ENCODE measurements at regions not wholly inside any gene's neighbourhood (a gene's known extent, or its start where the extent isn't known, plus 50 kb on each side); places are given as distances from the start of the nearest gene placed in this dataset.
"Not testable (repeated sequence)": the region's sequence is repeated elsewhere in the genome, so short reads cannot be mapped to it uniquely, and the experiment has no call there.

DNA sequence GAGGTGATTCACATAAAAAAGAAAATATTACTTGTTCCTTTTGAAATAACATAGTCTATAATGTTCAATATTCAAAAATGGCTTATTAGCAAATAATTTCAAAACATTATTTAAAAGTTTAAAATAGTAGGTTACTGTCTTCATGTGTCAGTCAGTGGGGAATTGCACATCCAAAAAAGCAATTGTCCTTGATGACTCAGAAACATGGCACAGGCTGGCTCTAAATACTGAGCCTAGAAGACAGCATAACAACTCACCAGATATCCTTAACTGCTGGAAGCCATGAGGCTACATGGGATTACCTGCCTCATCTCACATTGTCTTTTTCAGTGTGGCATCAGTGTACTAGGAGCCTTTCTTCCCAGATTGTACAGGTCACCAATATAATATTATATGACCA is 439.5 kb upstream of the RGMB start:
- H3K36me3 ChIP-seq: no peaks in the 10 kb centered on the region
- no peaks in the 10 kb centered on the region for H3K27me3 ChIP-seq
- no peak overlapping the region for H3K27ac ChIP-seq
- TF ChIP-seq, protein P1, sequence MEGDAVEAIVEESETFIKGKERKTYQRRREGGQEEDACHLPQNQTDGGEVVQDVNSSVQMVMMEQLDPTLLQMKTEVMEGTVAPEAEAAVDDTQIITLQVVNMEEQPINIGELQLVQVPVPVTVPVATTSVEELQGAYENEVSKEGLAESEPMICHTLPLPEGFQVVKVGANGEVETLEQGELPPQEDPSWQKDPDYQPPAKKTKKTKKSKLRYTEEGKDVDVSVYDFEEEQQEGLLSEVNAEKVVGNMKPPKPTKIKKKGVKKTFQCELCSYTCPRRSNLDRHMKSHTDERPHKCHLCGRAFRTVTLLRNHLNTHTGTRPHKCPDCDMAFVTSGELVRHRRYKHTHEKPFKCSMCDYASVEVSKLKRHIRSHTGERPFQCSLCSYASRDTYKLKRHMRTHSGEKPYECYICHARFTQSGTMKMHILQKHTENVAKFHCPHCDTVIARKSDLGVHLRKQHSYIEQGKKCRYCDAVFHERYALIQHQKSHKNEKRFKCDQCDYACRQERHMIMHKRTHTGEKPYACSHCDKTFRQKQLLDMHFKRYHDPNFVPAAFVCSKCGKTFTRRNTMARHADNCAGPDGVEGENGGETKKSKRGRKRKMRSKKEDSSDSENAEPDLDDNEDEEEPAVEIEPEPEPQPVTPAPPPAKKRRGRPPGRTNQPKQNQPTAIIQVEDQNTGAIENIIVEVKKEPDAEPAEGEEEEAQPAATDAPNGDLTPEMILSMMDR (IDR thresholded peaks at IDR 0.05): no peak
- no peaks in the 10 kb centered on the region for H3K9me3 ChIP-seq
- no peaks in the 10 kb centered on the region for H3K4me1 ChIP-seq
- no peak for DNase-seq (ENCODE audit: low spot score)
- H3K4me3 ChIP-seq: no peak overlapping the region

DNA sequence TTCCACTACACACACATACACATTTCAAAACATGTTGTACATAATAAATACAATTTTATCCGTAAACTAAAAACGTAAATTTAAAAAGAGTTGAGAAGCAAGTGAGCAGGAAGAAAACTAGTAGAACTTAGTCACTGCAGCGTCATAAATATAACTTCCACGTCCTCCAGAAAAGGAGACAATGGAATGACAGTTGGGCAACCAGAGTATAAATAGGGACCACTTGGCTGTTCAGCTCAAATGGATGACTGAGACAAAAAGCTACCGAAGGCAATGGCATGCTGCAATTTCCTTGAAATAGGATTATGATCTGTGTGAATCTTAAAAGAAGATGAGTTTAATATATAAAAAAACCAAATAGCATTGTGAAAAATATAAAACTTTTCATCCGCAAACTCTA is 438.5 kb upstream of the RGMB start:
- no peak overlapping the region for H3K27ac ChIP-seq
- no peaks in the 10 kb centered on the region for H3K4me1 ChIP-seq
- TF ChIP-seq, protein P1 (IDR thresholded peaks at IDR 0.05): no peak
- no peak for DNase-seq (ENCODE audit: low spot score)
- H3K4me3 ChIP-seq: no peak overlapping the region
- H3K27me3 ChIP-seq: no peaks in the 10 kb centered on the region
- no peaks in the 10 kb centered on the region for H3K9me3 ChIP-seq
- H3K36me3 ChIP-seq: no peaks in the 10 kb centered on the region

DNA sequence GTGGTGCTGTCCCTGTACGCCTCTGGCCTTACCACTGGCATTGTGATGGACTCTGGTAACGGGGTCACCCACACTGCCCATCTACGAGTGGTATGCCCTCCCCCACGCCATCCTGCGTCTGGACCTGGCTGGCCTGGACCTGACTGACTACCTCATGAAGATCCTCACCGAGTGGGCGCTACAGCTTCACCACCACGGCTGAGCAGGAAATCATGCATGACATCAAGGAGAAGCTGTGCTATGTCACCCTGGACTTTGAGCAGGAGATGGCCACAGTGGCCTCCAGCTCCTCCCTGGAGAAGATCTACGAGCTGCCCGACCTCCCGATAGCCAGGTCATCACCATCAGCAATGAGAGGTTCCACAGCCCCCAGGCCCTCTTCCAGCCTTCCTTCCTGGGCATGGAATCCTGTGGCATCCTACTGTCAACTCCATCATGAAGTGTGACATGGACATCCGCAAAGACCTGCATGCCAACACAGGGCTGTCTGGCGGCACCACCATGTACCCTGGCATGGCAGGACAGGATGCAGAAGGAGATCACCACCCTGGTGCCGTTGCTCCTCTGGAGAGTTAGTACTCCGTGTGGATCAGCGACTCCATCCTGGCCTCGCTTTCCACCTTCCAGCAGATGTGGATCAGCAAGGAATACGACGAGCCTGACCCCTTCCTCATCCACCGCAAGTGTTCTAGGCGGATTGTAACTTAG is 434.2 kb upstream of the RGMB start:
- Histone ChIP-seq H3K27ac (no peak overlapping the region), H3K36me3 (no peaks in the 10 kb centered on the region)
- DNase-seq (ENCODE audit: low spot score): no peak

DNA sequence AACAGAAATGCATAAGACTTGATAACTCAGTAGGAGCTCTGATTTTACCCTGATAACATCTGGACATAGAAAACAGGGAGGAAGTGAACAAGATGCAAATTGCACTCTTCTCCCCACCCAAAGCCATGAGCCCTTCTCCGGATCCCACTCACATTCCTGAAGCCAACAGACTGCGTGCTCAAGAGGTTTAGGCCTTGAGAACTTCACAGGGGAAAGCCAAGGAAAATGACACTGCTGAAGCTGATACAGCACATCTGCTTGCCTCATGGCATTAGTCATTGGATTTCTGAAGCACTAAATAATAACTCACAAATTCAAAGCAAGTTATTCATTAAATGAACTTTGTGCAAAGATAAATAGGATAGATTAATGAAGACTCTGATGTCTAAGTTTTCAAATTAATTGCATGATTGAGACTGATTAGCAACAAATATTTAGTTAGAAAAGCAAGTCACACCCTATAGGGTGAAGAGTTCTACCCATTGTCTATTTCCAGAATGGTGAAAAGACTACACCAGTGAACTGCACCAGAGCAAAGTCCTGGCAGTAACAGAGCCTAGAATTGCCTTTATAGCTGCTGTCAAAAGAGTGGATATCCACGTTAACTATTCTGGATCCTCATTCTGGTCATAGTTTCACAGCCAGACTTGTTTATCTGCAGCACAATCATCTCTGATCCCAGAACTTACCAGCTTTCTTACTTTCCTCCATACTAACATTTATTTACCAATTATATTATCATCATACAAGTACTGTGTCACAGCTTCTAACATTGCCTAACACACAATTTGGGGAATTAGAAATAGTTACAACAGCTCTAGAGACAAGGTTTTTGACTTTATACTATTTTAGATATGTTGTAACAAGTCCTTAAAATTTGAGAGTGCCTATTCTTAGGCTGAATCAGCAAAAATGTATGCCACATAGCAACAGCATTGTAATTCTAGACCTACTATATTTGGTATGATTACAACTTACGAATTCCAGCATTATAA is 432.1 kb upstream of the RGMB start:
- TF ChIP-seq, protein P1 (IDR thresholded peaks at IDR 0.05): no peak
- no peak overlapping the region for H3K4me3 ChIP-seq
- no peaks in the 10 kb centered on the region for H3K27me3 ChIP-seq
- H3K4me1 ChIP-seq: no peaks in the 10 kb centered on the region
- H3K36me3 ChIP-seq: no peaks in the 10 kb centered on the region
- no peak for DNase-seq (ENCODE audit: low spot score)
- H3K9me3 ChIP-seq: no peaks in the 10 kb centered on the region
- H3K27ac ChIP-seq: no peak overlapping the region

More for the DNA sequence above, 434.2 kb upstream of the RGMB start:
- TF ChIP-seq, protein P1 (IDR thresholded peaks at IDR 0.05): no peak
- no peaks in the 10 kb centered on the region for H3K4me1 ChIP-seq
- H3K27me3 ChIP-seq: no peaks in the 10 kb centered on the region
- no peak overlapping the region for H3K4me3 ChIP-seq
- no peaks in the 10 kb centered on the region for H3K9me3 ChIP-seq

DNA sequence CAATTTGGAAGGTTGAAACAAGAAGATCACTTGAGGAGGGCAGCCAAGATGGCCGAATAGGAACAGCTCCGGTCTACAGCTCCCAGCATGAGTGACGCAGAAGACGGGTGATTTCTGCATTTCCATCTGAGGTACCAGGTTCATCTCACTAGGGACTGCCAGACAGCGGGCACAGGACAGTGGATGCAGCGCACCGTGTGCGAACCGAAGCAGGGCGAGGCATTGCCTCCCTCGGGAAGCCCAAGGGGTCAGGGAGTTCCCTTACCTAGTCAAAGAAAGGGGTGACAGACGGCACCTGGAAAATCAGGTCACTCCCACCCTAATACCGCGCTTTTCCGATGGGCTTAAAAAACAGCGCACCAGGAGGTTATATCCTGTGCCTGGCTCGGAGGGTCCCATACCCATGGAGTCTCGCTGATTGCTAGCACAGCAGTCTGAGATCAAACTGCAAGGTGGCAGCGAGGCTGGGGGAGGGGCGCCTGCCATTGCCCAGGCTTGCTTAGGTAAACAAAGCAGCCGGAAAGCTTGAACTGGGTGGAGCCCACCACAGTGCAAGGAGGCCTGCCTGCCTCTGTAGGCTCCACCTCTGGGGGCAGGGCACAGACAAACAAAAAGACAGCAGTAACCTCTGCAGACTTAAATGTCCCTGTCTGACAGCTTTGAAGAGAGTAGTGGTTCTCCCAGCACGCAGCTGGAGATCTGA is 430.4 kb upstream of the RGMB start:
- H3K9me3 ChIP-seq; DNase-seq (ENCODE audit: low spot score); H3K36me3 ChIP-seq; H3K27ac ChIP-seq; H3K4me3 ChIP-seq; H3K27me3 ChIP-seq; H3K4me1 ChIP-seq: not testable (repeated sequence)
